GM12872 (cell line): ENCODE measurements at regions not wholly inside any gene's neighbourhood (a gene's known extent, or its start where the extent isn't known, plus 50 kb on each side); places are given as distances from the start of the nearest gene placed in this dataset.

Experiments
- CTCF ChIP-seq: IDR thresholded peaks from 3 replicates; pipeline ENCODE4 v1.5.1; 2011; ENCODE audit warnings: low read depth, mild to moderate bottlenecking, low read length, moderate library complexity; ENCODE audit not compliant: insufficient read depth

GRCh38 chr5:157944938-157945337, 86.0 kb upstream of the CLINT1 start:
- no peak for TF ChIP-seq CTCF

GRCh38 chr5:157944077-157944633, 85.2 kb upstream of the CLINT1 start:
- TF ChIP-seq CTCF, result no peak

- TF ChIP-seq CTCF, result no peak
Measured at GRCh38 chr5:157942595-157942994, 83.7 kb upstream of the CLINT1 start.

GRCh38 chr5:157941616-157942015, 82.7 kb upstream of the CLINT1 start:
- no peak for TF ChIP-seq CTCF

- TF ChIP-seq CTCF, result no peak
Measured at GRCh38 chr5:157934600-157934999, 75.7 kb upstream of the CLINT1 start.

GRCh38 chr5:157933005-157933404, 74.1 kb upstream of the CLINT1 start:
- TF ChIP-seq CTCF, result no peak

- TF ChIP-seq CTCF, result no peak
Measured at GRCh38 chr5:157930710-157931109, 71.8 kb upstream of the CLINT1 start.
